PC-3 (cell line): ENCODE measurements at regions not wholly inside any gene's neighbourhood (a gene's known extent, or its start where the extent isn't known, plus 50 kb on each side); places are given as distances from the start of the nearest gene placed in this dataset.

Source experiments
- ATAC-seq: fragments of 200-7000 bp; cut with Tn5 transposase; 2 replicates; pipeline ENCODE4 v1.9.1; 2020; ENCODE audit warnings: mild to moderate bottlenecking, moderate library complexity
- BruUV-seq: library from RNA; stranded (reverse); fragments of 400-500 nt; replicated peaks from 2 replicates; lab custom pipeline; 2021; lab: Mats Ljungman, UMichigan
- CTCF ChIA-PET: fragments of 300-600 bp; sonication (Branson Sonifier 250); formaldehyde crosslinking; loops from one replicate; lab custom pipeline; 2022; ENCODE audit warnings: antibody characterized with exemption; lab: Charles Lee
- POLR2A ChIA-PET: fragments of 300-600 bp; sonication (Branson Sonifier 250); formaldehyde crosslinking; loops from one replicate; lab custom pipeline; 2022; ENCODE audit warnings: antibody characterized with exemption; ENCODE audit not compliant: unreplicated experiment; lab: Charles Lee
- DNase-seq: peaks from one replicate; pipeline ENCODE4 v3.0.0-alpha.2; 2015
- H2AFZ ChIP-seq: fragments of 300-600 bp; sonication (generic); 2 replicates; pipeline ENCODE4 v1.6.0; 2016; ENCODE audit warnings: antibody characterized with exemption, low read length
- H3F3A ChIP-seq: fragments of 300-600 bp; sonication (generic); one replicate; pipeline ENCODE4 v1.6.0; 2017; ENCODE audit warnings: antibody characterized with exemption, low read length, control low read depth, mild to moderate bottlenecking; ENCODE audit not compliant: unreplicated experiment
- H3K27ac ChIP-seq: fragments of 300-600 bp; sonication (generic); 2 replicates; pipeline ENCODE4 v1.5.1; 2016; ENCODE audit warnings: mild to moderate bottlenecking, low read length
- H3K27me3 ChIP-seq: fragments of 300-600 bp; sonication (generic); 2 replicates; pipeline ENCODE4 v1.6.1; 2016; ENCODE audit warnings: low read length, mixed read lengths
- H3K36me3 ChIP-seq: fragments of 300-600 bp; sonication (generic); 2 replicates; pipeline ENCODE4 v1.6.1; 2016; ENCODE audit warnings: low read depth, mixed run types, low read length, mixed read lengths
- H3K4me1 ChIP-seq: fragments of 300-600 bp; sonication (generic); 2 replicates; pipeline ENCODE4 v1.5.1; 2016; ENCODE audit warnings: low read length; ENCODE audit not compliant: insufficient read depth
- H3K4me2 ChIP-seq: fragments of 300-600 bp; sonication (generic); 2 replicates; pipeline ENCODE4 v1.6.0; 2016; ENCODE audit warnings: low read length
- H3K4me3 ChIP-seq: fragments of 300-600 bp; sonication (generic); 2 replicates; pipeline ENCODE4 v1.5.1; 2016; ENCODE audit warnings: mild to moderate bottlenecking, low read length, mixed read lengths
- H3K79me2 ChIP-seq: fragments of 300-600 bp; sonication (generic); 2 replicates; pipeline ENCODE4 v1.6.1; 2017; ENCODE audit warnings: low read length, mixed read lengths
- H3K9ac ChIP-seq: fragments of 300-600 bp; sonication (generic); 2 replicates; pipeline ENCODE4 v1.6.0; 2016; ENCODE audit warnings: mild to moderate bottlenecking, low read length
- H3K9me2 ChIP-seq: fragments of 300-600 bp; sonication (generic); replicated peaks from 2 replicates; pipeline ENCODE4 v1.6.1; 2016; ENCODE audit warnings: mixed run types, low read length, mixed read lengths
- H3K9me3 ChIP-seq: fragments of 300-600 bp; sonication (generic); 2 replicates; pipeline ENCODE4 v1.6.1; 2016; ENCODE audit warnings: low read length, mixed read lengths
- H4K20me1 ChIP-seq: fragments of 300-600 bp; sonication (generic); 2 replicates; pipeline ENCODE4 v1.6.1; 2016; ENCODE audit warnings: low read length, mixed read lengths
- EZH2 ChIP-seq: fragments of 300-600 bp; sonication (generic); IDR thresholded peaks from one replicate; pipeline ENCODE4 v1.6.1; 2017; ENCODE audit warnings: antibody characterized with exemption, mild to moderate bottlenecking, low read length; ENCODE audit not compliant: unreplicated experiment
- EZH2phosphoT487 ChIP-seq: fragments of 300-600 bp; sonication (generic); IDR thresholded peaks from 2 replicates; pipeline ENCODE4 v1.6.1; 2018; ENCODE audit warnings: mild to moderate bottlenecking, antibody characterized with exemption, low read length, borderline replicate concordance
- intact Hi-C: fragments of 100-400 bp; cut with micrococcal nuclease; formaldehyde crosslinking; loops from 2 replicates; pipeline ENCODE4 v1.9.0; 2023
- TF ChIP-seq, protein P1 (sequence below): fragments of 300-600 bp; sonication (generic); conservative IDR thresholded peaks from 2 replicates; pipeline ENCODE4 v1.5.1; 2017; ENCODE audit warnings: antibody characterized with exemption, low read depth, mild to moderate bottlenecking, low read length

DNA sequence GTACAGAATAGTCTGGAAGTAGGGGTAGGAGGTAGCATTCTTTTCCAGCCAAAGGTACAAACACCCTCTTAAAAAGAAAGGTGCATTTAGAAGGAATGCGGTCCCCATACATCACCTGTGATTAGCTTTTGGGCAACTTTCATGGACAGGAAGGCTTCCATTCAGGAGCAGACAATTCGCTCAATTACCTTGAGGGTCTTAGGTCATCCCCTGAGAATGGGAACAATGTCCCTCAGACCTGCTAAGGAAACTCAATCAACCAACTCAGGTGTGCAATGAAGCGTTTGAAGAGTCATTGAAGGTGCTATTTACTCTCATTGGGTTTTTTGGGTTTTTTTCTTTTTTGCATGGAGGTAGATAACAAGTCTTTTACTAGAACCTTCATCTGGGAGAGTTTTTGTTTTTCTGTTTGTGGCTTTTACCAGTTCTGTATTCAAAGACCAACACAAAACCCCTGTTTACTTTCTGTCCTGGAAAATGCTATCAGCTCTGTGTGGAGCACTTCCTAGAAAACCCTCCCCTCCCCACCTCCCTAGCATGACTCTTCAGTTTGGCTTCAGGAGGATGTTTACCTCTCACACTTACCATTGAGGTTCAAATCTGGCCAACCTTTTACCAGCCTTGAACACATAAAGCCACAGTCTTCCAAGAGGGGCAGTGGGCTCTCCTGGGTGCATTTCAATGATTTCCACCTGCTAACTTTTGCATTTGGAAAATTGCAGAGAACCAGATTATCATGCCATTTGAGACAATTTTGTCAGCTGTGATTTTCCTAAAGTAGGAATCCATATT, 271.2 kb upstream of the PRDM1 start:
- Histone ChIP-seq H3K79me2 (no peaks in the 10 kb centered on the region), H3K4me1 (peaks cover 15% of the 10 kb centered on the region), H3K4me3 (no peak overlapping the region), H2AFZ (no peak overlapping the region), H3K9me2 (no peaks in the 10 kb centered on the region), H3F3A (no peaks in the 10 kb centered on the region), H3K9ac (no peak overlapping the region), H3K27ac (no peak overlapping the region), H3K9me3 (no peaks in the 10 kb centered on the region), H3K27me3 (no peaks in the 10 kb centered on the region), H3K36me3 (no peaks in the 10 kb centered on the region), H3K4me2 (no peak overlapping the region), H4K20me1 (no peaks in the 10 kb centered on the region)
- no peak for TF ChIP-seq EZH2phosphoT487
- TF ChIP-seq, protein P1, sequence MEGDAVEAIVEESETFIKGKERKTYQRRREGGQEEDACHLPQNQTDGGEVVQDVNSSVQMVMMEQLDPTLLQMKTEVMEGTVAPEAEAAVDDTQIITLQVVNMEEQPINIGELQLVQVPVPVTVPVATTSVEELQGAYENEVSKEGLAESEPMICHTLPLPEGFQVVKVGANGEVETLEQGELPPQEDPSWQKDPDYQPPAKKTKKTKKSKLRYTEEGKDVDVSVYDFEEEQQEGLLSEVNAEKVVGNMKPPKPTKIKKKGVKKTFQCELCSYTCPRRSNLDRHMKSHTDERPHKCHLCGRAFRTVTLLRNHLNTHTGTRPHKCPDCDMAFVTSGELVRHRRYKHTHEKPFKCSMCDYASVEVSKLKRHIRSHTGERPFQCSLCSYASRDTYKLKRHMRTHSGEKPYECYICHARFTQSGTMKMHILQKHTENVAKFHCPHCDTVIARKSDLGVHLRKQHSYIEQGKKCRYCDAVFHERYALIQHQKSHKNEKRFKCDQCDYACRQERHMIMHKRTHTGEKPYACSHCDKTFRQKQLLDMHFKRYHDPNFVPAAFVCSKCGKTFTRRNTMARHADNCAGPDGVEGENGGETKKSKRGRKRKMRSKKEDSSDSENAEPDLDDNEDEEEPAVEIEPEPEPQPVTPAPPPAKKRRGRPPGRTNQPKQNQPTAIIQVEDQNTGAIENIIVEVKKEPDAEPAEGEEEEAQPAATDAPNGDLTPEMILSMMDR: no peak
- no peak for TF ChIP-seq EZH2
- ChIA-PET CTCF (no interaction called here), POLR2A (no interaction called here)
- DNase-seq (no peak), ATAC-seq (no peak)
- intact Hi-C loops: no loop called here
- no TSS peak for BruUV-seq

DNA sequence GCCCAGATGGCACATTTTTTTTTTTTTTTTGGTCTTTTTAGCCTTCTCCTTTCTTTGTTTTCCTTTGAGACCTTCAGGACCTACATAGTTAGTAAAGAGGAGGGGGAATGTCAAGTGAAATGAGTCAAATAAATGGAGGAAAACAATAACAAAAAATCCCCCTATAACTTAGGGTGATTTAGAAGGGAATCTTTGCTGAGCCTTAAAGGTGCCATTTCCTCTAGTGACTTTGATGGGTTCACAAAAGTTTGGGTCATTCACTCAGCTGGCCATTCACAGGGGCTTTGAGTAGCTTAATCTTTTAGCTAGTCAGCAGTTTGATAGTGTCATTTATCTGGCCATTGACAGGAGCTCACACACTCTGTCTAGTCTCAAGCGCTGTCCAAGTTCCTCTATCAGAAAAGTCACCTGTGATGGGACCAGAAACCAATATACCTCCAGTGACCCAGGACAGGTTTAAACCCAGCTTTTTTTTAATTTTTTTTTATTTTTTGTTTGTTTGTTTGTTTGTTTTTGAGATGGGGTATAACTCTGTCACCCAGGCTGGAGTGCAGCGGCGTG, 275.1 kb upstream of the PRDM1 start:
- Histone ChIP-seq H3K36me3 (no peaks in the 10 kb centered on the region), H3K27me3 (no peaks in the 10 kb centered on the region), H3K4me2 (peak overlapping the region; percentile 63; the same call in 1 of the 2 replicates), H3K4me3 (no peak overlapping the region), H3F3A (no peaks in the 10 kb centered on the region), H3K79me2 (no peaks in the 10 kb centered on the region), H3K9ac (peak overlapping the region; percentile 47; the same call in 1 of the 2 replicates), H4K20me1 (no peaks in the 10 kb centered on the region), H3K27ac (peak overlapping the region; percentile 79), H3K9me3 (no peaks in the 10 kb centered on the region), H3K4me1 (peaks cover 27% of the 10 kb centered on the region), H2AFZ (no peak overlapping the region), H3K9me2 (no peaks in the 10 kb centered on the region)
- intact Hi-C loops: no loop called here
- TF ChIP-seq, protein P1: no peak
- TF ChIP-seq EZH2phosphoT487 (no peak), EZH2 (no peak)
- ChIA-PET CTCF (no interaction called here), POLR2A (no interaction called here)
- ATAC-seq: no peak
- no TSS peak for BruUV-seq
- no peak for DNase-seq
